AG04450 (cell line): ENCODE measurements at regions not wholly inside any gene's neighbourhood (a gene's known extent, or its start where the extent isn't known, plus 50 kb on each side); places are given as distances from the start of the nearest gene placed in this dataset.

Experiments
- CTCF ChIA-PET: fragments of 300-600, 350-600 bp; formaldehyde crosslinking; extraction: SDS; loops from one replicate; lab custom pipeline; 2022; ENCODE audit warnings: antibody characterized with exemption, inconsistent platforms; lab: Charles Lee
- POLR2A ChIA-PET: fragments of 350-600 bp; formaldehyde crosslinking; extraction: SDS; loops from one replicate; lab custom pipeline; 2021; ENCODE audit warnings: antibody characterized with exemption, inconsistent platforms; lab: Yijun Ruan, JAX
- DNase-seq: peaks from one replicate; pipeline ENCODE4 v3.0.0-alpha.2; 2011; ENCODE audit warnings: low read depth, low spot score
- H3K27ac ChIP-seq: one replicate; pipeline ENCODE4 v1.5.1; 2012; ENCODE audit warnings: low read depth, low read length, control low read depth
- H3K27me3 ChIP-seq: one replicate; pipeline ENCODE4 v1.6.0; 2012; ENCODE audit warnings: low read length; ENCODE audit not compliant: control insufficient read depth, insufficient read depth
- H3K4me3 ChIP-seq: 2 replicates; pipeline ENCODE4 v1.5.1; 2011; ENCODE audit warnings: mild to moderate bottlenecking, low read depth, low read length, control low read depth
- H3K9me3 ChIP-seq: 2 replicates; pipeline ENCODE4 v1.5.1; 2012; ENCODE audit warnings: low read length; ENCODE audit not compliant: control insufficient read depth, insufficient read depth
- TF ChIP-seq, protein P1 (sequence below): IDR thresholded peaks from 2 replicates; pipeline ENCODE4 v1.5.1; 2011; ENCODE audit warnings: low read depth, low read length, control low read depth, inconsistent platforms

DNA sequence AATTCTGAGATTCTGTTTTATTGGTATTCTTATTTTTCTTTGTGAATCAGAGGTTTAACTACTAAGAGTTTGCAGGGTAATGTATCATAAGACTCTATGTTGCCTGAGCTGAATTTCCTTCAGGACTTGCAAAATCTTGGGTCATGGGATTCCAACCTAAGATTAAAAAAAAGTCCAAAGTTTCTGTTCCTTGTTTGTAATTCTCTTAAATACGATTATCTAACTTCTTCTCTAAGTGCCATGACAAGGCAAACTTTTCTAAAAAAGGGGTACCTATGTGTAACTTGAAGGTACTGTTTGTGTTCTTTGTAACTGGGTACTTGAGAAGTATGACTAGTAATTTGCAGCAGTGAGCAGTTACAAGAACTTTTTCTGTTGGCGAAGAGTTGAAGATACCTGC is 181.3 kb upstream of the ZEB2 start:
- H3K4me3 ChIP-seq, result no peak overlapping the region
- CTCF ChIA-PET, result no interaction called here

GRCh38 chr2:144698156-144698555 is 178.2 kb upstream of the ZEB2 start:
- TF ChIP-seq, protein P1, sequence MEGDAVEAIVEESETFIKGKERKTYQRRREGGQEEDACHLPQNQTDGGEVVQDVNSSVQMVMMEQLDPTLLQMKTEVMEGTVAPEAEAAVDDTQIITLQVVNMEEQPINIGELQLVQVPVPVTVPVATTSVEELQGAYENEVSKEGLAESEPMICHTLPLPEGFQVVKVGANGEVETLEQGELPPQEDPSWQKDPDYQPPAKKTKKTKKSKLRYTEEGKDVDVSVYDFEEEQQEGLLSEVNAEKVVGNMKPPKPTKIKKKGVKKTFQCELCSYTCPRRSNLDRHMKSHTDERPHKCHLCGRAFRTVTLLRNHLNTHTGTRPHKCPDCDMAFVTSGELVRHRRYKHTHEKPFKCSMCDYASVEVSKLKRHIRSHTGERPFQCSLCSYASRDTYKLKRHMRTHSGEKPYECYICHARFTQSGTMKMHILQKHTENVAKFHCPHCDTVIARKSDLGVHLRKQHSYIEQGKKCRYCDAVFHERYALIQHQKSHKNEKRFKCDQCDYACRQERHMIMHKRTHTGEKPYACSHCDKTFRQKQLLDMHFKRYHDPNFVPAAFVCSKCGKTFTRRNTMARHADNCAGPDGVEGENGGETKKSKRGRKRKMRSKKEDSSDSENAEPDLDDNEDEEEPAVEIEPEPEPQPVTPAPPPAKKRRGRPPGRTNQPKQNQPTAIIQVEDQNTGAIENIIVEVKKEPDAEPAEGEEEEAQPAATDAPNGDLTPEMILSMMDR, result no peak
- no peaks in the 10 kb centered on the region for H3K27me3 ChIP-seq
- no peaks in the 10 kb centered on the region for H3K9me3 ChIP-seq
- H3K4me3 ChIP-seq, result no peak overlapping the region
- no peak for DNase-seq
- no peak overlapping the region for H3K27ac ChIP-seq
- ChIA-PET POLR2A (no interaction called here), CTCF (no interaction called here)

More for the DNA sequence above, 181.3 kb upstream of the ZEB2 start:
- no peak for DNase-seq
- no peaks in the 10 kb centered on the region for H3K9me3 ChIP-seq
- TF ChIP-seq, protein P1, result no peak
- H3K27me3 ChIP-seq, result no peaks in the 10 kb centered on the region
- H3K27ac ChIP-seq, result no peak overlapping the region
- POLR2A ChIA-PET, result no interaction called here

DNA sequence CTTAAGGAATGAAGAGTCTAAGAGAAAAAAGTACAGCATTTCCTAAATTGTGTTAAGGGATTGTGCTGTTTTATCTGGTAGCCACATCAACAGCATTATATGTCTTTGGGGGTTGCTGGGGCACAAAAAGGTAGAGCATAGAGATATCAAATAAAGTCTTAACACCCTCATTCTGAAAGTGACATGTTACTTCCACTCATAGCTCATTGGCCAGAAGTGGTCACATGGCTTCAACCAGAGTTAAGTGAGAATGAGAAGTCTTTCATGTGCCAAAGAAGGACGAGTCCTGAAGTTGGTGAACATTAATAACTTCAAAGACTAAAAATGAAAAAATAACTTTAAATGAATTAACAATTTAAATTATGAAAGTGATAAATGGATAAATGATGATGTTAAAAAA is 175.7 kb upstream of the ZEB2 start:
- ChIA-PET POLR2A (no interaction called here), CTCF (interaction anchor here (0.6 kb wide), 1 partner anchor 848 kb away, joined by 3 read pairs; no protein-coding TSS in a partner anchor)
- Histone ChIP-seq H3K4me3 (no peak overlapping the region), H3K9me3 (no peaks in the 10 kb centered on the region), H3K27me3 (no peaks in the 10 kb centered on the region), H3K27ac (no peak overlapping the region)
- TF ChIP-seq, protein P1, result no peak
- DNase-seq, result no peak

DNA sequence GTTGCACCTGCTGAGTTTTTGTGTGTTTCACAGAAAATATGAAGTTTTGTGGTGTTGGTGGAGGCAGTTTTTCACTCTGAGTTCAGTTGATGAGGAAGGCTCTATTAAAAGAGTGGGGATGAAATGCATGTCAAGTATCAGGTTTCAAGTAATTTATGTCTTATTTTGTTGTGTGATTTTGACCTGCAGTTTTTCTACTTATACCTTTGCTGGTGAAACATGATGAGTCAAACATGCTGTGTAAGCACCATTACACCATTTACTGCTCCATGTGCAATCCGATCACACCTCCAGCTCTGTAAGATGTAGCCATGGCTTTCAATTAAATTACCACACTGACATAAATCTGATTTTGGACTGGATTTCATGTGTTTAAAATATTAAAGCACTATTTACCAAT is 174.5 kb upstream of the ZEB2 start:
- no peak overlapping the region for H3K4me3 ChIP-seq
- ChIA-PET CTCF (no interaction called here), POLR2A (no interaction called here)
- DNase-seq, result no peak
- no peaks in the 10 kb centered on the region for H3K27me3 ChIP-seq
- TF ChIP-seq, protein P1, result no peak
- H3K9me3 ChIP-seq, result no peaks in the 10 kb centered on the region
- no peak overlapping the region for H3K27ac ChIP-seq

GRCh38 chr2:144693179-144693578 is 173.3 kb upstream of the ZEB2 start:
- no peak for DNase-seq

More at GRCh38 chr2:144693179-144693578, 173.3 kb upstream of the ZEB2 start:
- ChIA-PET POLR2A (no interaction called here), CTCF (no interaction called here)
- Histone ChIP-seq H3K9me3 (no peaks in the 10 kb centered on the region), H3K4me3 (no peak overlapping the region), H3K27ac (no peak overlapping the region), H3K27me3 (no peaks in the 10 kb centered on the region)
- TF ChIP-seq, protein P1, result no peak
